ENCODE measurements at regions not wholly inside any gene's neighbourhood (a gene's known extent, or its start where the extent isn't known, plus 50 kb on each side); places are given as distances from the start of the nearest gene placed in this dataset.

DNA sequence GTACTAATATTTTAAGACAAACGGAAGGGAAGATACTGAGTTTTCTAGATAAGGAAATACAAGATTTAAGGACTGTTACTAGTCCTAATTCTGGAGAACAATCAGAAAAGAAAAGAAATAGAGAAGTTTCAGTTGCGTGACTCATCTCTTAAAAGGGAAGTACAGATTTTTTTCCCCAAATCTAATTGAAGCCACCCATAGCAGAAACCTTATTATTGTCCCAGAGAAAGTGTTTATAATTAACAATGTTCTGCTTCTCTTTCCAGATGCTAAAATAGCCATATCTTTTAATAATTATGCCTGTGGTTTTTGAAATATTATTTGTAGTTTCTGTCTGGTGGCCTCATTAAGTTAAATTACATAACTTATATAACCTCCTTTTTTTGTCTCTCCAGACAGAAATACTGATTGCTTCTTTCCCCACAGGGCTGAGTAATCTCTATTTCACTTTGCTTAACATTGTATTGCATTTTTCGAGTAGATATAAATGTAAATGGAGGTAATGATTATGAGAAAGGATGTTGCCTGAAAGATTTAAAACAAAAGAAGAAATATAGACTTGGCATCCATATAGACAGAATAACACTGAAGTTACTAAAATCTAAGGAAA lies 240.7 kb upstream of the MBL2 start:
- no peaks in the 10 kb centered on the region for H3K27me3 ChIP-seq (ENCODE audit: insufficient read depth, low read depth)
- no peak overlapping the region for H3K27ac ChIP-seq
- H3F3A ChIP-seq (ENCODE audit: insufficient read depth, low read depth), result no peaks in the 10 kb centered on the region
- H3K4me1 ChIP-seq (replicated peaks; ENCODE audit: insufficient read depth), result no peaks in the 10 kb centered on the region
- no peak overlapping the region for H2AFZ ChIP-seq
- H3K36me3 ChIP-seq (ENCODE audit: low read depth), result no peaks in the 10 kb centered on the region
- BruUV-seq (replicated peaks), result no TSS peak
- DNase-seq, result no peak
- ChIA-PET CTCF (no interaction called here), POLR2A (ENCODE audit: unreplicated experiment) (no interaction called here)
- H4K20me1 ChIP-seq (ENCODE audit: insufficient read depth), result no peaks in the 10 kb centered on the region; the same call in 1 of the 2 replicates
- no peaks in the 10 kb centered on the region for H3K9me2 ChIP-seq (ENCODE audit: insufficient read depth)
- no peak overlapping the region for H3K4me2 ChIP-seq
- no peaks in the 10 kb centered on the region for H3K79me2 ChIP-seq (ENCODE audit: low read depth)
- H3K9me3 ChIP-seq (ENCODE audit: insufficient read depth, low read depth), result no peaks in the 10 kb centered on the region; the same call in 1 of the 2 replicates
- H3K4me3 ChIP-seq, result no peak overlapping the region
- intact Hi-C loops (cut with micrococcal nuclease; ENCODE audit: unreplicated experiment), result no loop called here
- TF ChIP-seq EZH2 (IDR thresholded peaks at IDR 0.05; ENCODE audit: low read depth), result no peak
- TF ChIP-seq, protein P1, sequence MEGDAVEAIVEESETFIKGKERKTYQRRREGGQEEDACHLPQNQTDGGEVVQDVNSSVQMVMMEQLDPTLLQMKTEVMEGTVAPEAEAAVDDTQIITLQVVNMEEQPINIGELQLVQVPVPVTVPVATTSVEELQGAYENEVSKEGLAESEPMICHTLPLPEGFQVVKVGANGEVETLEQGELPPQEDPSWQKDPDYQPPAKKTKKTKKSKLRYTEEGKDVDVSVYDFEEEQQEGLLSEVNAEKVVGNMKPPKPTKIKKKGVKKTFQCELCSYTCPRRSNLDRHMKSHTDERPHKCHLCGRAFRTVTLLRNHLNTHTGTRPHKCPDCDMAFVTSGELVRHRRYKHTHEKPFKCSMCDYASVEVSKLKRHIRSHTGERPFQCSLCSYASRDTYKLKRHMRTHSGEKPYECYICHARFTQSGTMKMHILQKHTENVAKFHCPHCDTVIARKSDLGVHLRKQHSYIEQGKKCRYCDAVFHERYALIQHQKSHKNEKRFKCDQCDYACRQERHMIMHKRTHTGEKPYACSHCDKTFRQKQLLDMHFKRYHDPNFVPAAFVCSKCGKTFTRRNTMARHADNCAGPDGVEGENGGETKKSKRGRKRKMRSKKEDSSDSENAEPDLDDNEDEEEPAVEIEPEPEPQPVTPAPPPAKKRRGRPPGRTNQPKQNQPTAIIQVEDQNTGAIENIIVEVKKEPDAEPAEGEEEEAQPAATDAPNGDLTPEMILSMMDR (conservative IDR thresholded peaks at IDR 0.05), result no peak

DNA sequence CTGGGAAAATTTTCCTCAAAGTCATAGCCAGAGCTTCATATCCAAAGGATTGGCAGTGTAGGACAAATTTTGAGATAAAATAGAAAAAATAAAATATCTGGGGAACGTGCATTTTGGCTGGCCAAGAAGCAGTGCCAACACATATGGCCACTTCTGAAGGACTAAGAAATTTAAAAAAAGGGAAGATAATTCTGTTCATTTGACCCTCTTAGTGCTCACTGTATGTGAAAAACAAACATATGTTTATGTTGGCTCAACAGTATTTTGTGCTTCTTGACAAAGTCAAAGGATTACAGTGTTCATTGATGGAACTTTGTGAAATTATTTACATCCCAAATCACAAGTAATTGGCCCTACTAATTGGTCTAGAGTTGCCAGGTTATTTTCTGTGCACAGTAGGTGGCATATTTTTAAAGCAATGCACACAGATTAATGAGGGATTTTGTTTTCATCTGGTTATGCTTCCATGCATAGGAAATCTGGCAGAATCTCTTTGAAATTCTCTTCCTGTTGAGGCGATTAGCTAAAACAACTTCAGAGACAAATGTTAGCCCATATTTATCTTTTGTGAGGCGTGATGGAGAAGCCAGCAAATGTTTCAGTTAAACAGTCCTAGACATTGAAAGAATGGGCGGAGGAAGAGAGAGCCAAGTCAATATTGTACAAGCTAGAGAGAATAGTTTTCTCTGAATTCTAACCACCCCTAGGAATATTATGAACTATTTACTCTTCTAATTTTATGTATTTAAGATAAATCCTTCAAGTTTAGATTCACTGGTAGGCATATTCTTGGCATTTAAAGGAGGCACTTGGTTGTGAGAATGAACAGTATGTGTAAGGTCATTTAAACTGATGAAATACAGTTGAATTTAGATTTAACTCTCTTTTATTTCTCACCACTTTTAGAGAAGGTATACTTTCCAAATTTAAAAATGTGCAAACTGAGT lies 237.7 kb upstream of the MBL2 start:
- H3K27me3 ChIP-seq (ENCODE audit: insufficient read depth, low read depth), result no peaks in the 10 kb centered on the region
- no peak overlapping the region for H3K4me3 ChIP-seq
- no peaks in the 10 kb centered on the region for H3K36me3 ChIP-seq (ENCODE audit: low read depth)
- no peaks in the 10 kb centered on the region for H3K4me1 ChIP-seq (replicated peaks; ENCODE audit: insufficient read depth)
- no peaks in the 10 kb centered on the region; the same call in 1 of the 2 replicates for H3K9me3 ChIP-seq (ENCODE audit: insufficient read depth, low read depth)
- ChIA-PET POLR2A (ENCODE audit: unreplicated experiment) (no interaction called here), CTCF (no interaction called here)
- no peaks in the 10 kb centered on the region; the same call in 1 of the 2 replicates for H4K20me1 ChIP-seq (ENCODE audit: insufficient read depth)
- TF ChIP-seq, protein P1 (conservative IDR thresholded peaks at IDR 0.05), result no peak
- no TSS peak for BruUV-seq (replicated peaks)
- no peaks in the 10 kb centered on the region for H3K79me2 ChIP-seq (ENCODE audit: low read depth)
- DNase-seq, result no peak
- H3K4me2 ChIP-seq, result no peak overlapping the region
- no peaks in the 10 kb centered on the region for H3K9me2 ChIP-seq (ENCODE audit: insufficient read depth)
- intact Hi-C loops (cut with micrococcal nuclease; ENCODE audit: unreplicated experiment), result no loop called here
- no peaks in the 10 kb centered on the region for H3F3A ChIP-seq (ENCODE audit: insufficient read depth, low read depth)
- no peak overlapping the region for H3K27ac ChIP-seq
- H2AFZ ChIP-seq, result no peak overlapping the region

DNA sequence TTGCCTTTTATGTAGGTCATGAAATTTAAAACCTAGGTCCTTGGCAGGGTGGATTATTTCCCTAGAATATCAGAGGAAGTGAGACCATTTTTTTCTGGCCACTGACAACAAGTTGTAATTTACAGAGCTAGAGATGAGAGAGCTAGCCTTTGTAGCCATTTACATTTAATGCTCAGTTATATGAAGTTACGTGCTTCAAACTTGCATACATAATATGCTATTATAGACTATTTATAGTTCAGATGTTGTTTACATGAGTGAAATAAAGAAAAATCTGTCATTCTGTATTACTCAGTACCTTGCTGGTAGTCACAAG lies 234.9 kb upstream of the MBL2 start:
- TF ChIP-seq, protein P1 (conservative IDR thresholded peaks at IDR 0.05), result no peak
- no peak for TF ChIP-seq EZH2 (IDR thresholded peaks at IDR 0.05; ENCODE audit: low read depth)
- H3K9me3 ChIP-seq (ENCODE audit: insufficient read depth, low read depth), result no peaks in the 10 kb centered on the region
- H3F3A ChIP-seq (ENCODE audit: insufficient read depth, low read depth), result no peaks in the 10 kb centered on the region
- no peak overlapping the region for H2AFZ ChIP-seq
- ChIA-PET CTCF (no interaction called here), POLR2A (ENCODE audit: unreplicated experiment) (no interaction called here)
- H3K9me2 ChIP-seq (ENCODE audit: insufficient read depth), result no peaks in the 10 kb centered on the region
- H3K27ac ChIP-seq, result no peak overlapping the region
- H3K36me3 ChIP-seq (ENCODE audit: low read depth), result no peaks in the 10 kb centered on the region
- BruUV-seq (replicated peaks), result no TSS peak
- intact Hi-C loops (cut with micrococcal nuclease; ENCODE audit: unreplicated experiment), result no loop called here
- no peaks in the 10 kb centered on the region for H3K79me2 ChIP-seq (ENCODE audit: low read depth)
- DNase-seq, result no peak
- no peaks in the 10 kb centered on the region; the same call in 1 of the 2 replicates for H4K20me1 ChIP-seq (ENCODE audit: insufficient read depth)
- H3K27me3 ChIP-seq (ENCODE audit: insufficient read depth, low read depth), result no peaks in the 10 kb centered on the region
- H3K4me2 ChIP-seq, result no peak overlapping the region
- H3K4me3 ChIP-seq, result no peak overlapping the region
- H3K4me1 ChIP-seq (replicated peaks; ENCODE audit: insufficient read depth), result no peaks in the 10 kb centered on the region
